ENCODE measurements at regions not wholly inside any gene's neighbourhood (a gene's known extent, or its start where the extent isn't known, plus 50 kb on each side); places are given as distances from the start of the nearest gene placed in this dataset.
A peak's percentile ranks its signal among the peaks of the same experiment; 100 is the strongest.
"Not testable (repeated sequence)": the region's sequence is repeated elsewhere in the genome, so short reads cannot be mapped to it uniquely, and the experiment has no call there.

DNA sequence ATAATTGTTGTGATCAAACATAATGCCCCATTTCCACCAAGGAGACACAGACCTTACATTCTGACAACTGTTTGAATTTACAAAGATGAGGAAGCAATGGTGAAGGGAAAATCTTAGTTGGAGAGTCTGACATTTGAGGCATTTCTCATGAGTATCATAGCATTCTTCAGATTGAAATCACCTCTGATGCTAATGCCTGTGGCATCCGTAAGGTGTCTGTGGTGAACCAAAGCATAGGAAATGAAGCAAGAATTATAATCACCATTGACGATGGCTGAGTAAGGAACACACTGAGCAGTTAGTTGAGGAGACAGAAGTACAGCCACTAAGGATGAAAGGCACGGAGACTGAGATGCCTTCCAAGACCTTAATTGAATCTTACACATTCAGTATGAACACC lies 575.7 kb downstream of the TRIML1 start:
- DNase-seq (ENCODE audit: extremely low read depth, low read depth), result no peak

DNA sequence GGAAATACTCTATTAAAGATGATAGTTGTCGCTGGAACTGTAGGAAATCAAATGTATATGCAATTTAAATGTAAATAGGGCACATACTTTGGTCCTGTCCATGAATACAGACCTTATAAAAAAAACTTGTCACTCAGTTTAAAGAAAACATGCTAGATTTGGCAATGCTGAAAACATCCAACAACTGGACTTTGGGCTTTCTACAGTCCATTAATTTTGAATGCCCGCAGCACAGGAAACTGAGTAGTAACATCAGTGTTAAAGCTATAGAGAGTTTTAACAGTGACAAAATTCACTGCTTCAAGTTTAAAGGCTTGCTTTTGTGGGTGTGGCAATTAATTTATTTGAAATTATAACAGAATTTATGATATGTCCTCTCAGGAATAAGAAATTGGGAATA lies 578.4 kb downstream of the TRIML1 start:
- DNase-seq (ENCODE audit: extremely low read depth, low read depth), result no peak

DNA sequence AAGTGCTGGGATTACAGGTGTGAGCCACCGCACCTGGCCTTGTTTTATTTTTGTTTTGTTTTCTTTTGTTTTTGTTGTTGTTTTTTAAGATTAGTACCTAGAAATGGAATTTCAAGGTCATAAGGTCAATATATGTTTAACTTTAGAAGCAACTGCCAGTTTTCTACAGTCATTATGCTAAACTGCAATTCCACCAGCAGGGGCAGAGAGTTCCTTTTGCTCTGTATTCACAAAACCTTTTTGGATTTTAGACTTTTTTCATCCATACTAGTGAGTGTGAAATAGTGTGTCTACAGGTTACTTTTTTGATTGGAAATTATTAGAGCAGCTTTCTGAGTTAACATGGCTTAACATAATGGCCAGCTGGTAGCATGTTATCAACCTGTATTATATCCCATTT lies 580.6 kb downstream of the TRIML1 start:
- no peak for DNase-seq (ENCODE audit: extremely low read depth, low read depth)

DNA sequence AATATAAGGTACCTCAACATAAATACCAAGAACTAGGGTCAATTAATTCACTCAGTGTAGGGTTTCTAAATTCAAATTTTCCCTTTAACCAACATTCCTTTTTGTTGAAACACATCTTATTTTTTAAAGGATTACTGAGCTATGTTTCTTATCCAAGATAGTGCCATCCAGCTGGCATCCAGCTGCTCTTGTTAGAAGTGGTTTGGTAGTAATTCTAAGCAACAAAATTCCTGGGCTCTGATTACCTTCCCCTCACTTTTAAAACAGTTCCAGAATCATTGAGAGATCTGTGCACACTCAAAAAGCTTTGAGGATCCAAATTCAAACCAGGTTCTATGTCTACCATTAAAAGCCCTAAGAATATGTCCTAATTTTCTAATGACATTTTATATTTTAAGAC lies 583.7 kb downstream of the TRIML1 start:
- no peak for DNase-seq (ENCODE audit: extremely low read depth, low read depth)

DNA sequence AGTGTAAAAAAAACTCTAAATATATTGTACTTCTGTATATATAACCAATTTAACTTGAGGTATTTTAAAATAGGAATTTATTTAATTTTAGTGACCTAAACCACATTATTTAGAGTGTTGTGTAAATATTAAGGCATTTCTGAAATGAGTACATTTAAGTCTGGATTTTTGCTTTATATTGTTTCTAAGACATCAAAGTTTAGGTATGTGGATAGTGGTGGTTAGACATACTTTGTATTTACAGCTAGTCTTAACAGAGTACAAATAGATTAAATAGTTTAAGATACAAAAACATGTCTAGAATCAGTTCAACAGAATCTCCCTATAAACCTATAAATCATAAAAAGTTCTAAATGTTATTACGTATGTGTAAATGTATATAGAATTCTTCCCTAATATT lies 588.5 kb downstream of the TRIML1 start:
- DNase-seq (ENCODE audit: extremely low read depth, low read depth), result no peak

DNA sequence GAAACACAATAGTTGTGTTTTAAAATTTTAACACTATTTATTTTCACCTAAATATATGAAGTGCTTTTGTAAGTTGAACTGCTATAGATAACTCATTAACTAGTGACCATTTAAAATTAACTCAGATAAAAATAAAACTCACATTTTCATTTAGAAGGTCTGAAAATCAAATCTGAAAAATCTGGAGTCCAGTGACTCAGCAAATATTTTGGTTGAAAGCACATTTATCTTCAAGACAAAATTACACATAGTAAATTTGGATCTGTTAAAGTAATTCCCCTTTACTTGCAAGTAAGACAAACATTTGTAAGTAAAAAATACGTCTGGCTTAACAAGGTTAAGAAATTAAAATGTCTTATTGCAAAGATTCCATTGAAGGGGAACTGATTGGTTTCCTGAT lies 589.1 kb downstream of the TRIML1 start:
- DNase-seq (ENCODE audit: extremely low read depth, low read depth), result no peak

DNA sequence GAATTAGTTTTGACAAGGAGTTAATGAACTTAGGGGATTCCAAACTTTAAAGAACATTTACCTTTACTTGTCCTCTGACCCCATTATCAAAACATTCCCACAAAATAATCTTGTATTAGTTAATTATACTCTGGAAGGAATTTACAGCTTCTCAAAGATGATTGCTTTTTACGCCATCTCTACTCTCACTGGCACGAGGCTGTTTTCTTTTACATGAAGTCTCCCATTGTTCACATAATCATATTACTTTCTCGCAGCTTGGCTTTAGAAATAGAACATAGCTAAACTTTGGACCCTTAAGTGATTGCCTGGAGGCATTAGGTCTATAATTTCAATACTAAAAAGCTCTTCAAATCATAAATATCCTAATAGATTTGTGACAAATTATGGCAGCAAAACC lies 592.9 kb downstream of the TRIML1 start:
- no peak for DNase-seq (ENCODE audit: extremely low read depth, low read depth)

DNA sequence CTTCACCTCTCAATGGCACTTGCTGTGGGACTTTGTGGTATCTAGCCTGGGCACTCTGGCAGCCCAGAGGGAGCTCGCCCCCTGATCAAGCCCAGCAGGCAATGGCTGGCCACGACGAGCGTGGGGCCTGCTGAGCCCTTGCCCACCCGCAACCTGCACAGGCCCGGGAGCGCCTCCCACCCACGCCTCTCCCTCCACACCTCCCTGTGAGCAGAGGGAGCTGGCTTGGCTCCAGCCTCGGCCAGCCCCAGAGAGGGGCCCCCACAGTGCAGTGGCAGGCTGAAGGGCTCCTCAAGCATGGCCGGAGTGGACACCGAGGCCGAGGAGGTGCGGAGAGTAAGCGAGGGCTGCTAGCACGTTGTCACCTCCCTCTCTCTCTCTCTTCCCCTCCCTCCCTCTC lies 595.8 kb downstream of the TRIML1 start:
- no peak for DNase-seq (ENCODE audit: extremely low read depth, low read depth)

DNA sequence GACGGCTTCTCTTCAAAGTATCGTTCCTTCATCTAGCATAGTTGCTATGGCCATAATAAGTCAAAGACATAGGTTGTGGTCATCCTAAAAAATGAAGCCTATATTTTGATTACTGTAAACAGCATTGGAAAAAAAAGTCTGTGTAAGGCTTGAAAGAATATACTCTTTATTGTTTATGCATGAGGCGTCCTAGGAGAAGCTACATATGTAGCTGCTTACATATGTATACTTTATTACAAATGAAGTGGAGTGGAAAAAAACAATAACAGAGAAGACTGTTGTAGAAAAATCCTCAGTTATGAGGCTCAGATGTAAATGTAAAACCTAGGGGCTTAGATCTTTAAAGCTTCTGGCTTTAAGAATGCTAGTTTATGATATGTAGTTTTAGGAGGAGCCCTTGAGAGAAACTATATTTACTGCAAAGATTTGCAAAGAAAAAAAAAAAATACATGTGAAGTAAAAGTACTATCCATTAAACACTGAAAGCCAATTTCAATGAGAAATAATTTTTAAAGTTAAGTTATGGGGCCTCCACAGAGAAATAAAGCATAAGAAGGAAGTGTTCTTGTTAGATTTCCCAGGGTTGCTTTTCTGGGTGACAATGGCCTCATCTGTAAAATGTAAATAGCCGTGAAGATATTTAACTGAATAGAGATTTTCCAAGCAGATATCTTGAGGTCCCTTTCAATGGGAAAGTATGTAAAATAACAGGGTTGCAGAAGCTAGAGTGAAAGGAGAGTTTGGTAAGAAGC lies 598.2 kb downstream of the TRIML1 start:
- DNase-seq (ENCODE audit: extremely low read depth, low read depth), result no peak

DNA sequence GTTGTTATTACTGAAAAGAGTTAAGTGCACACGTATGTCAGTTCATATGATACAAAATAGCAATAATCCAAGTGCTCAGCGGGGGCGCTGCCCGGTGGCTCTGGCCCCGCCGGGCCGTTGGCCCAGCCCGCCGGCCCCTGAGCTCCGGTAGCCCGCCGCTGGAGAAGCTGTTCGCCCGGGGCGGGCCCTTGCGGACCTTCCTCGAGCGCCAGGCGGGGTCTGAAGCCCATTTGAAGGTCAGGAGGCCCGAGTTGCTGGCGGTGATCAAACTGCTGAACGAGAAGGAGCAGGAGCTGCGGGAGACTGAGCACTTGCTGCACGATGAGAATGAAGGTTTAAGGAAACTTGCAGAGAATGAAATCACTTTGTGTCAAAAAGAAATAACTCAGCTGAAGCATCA lies 599.0 kb downstream of the TRIML1 start:
- not testable (repeated sequence) for DNase-seq (ENCODE audit: extremely low read depth, low read depth)

DNA sequence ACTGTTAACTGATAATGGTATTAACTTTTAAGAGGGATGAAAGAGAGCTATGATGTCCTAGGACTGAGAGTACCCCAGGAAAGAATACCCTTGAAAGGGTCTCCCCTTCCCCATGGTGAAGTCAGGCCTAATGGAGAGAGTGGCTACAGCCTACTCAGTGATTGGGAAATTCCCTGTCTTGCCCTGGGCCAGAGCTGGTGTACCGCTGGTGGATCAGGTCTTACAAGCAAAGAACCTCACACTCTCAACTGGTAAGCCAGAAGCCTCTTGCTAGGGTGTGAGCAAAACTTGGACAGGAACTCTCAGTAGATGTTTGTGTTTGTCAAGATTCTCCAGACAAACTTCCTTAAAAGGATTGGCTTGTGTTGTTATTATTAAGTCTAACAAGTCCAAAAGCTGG lies 600.9 kb downstream of the TRIML1 start:
- DNase-seq (ENCODE audit: extremely low read depth, low read depth), result not testable (repeated sequence)

DNA sequence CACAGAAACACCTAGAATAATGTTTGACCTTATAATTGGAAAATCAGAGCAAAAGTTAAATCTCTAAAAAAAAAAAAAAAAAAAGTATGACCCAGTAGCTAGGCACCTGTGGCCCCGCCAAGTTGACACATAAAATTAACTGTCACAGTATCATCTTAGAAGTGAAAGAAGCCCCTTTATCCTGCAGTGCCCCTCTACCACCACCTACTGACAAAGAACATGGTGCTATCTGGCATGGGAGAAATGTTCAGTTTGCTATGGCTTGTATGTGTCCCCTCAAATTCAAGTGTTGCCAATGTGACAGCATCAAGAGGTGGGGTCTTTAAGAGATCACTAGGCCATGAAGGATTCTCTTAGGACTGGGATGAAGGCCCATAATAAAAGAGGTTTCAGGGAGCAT lies 601.5 kb downstream of the TRIML1 start:
- DNase-seq (ENCODE audit: extremely low read depth, low read depth), result not testable (repeated sequence)

DNA sequence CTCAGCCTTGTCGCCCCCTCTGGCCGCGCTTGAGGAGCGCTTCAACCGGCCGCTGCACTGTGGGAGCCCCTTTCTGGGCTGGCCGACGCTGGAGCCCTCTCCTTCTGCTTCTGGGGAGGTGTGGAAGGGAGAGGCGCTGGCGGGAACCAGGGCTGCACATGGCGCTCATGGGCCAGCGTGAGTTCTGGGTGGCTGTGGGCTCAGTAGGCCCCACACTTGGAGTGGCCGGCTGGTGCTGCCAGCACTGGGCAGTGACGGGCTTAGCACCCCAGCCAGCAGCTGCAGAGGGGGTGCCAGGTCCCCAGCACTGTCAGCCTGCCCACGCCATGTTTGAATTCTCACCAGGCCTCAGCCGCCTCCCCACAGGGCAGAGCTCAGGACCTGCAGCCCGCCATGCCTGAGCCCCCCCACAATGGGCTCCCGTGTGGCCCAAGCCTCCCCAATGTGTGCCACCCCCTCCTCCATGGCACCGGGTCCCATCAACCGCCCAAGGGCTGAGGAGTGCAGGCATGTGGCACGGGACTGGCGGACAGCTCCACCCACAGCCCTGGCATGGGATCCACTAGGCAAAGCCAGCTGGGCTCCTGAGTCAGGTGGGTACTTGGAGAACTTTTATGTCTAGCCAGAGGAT lies 615.2 kb downstream of the TRIML1 start:
- DNase-seq (ENCODE audit: extremely low read depth, low read depth), result no peak

DNA sequence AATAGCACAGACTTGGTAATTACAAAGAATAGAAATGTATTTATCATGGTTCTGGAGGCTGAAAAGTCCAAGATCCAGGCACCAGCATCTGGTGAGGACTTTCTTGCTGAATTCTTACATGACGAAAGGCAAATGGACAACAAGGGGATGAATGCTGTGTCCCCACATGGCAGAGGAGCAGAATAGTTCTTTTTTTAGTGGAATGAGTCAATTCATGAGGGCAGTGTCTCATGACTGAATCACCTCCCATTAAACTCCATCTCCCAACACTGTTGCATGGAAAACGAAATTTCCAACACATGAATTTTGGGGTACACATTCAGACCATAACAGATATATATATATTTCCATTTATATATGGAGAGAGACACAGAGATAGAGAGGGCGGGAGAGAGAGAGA lies 628.3 kb downstream of the TRIML1 start:
- DNase-seq (ENCODE audit: extremely low read depth, low read depth), result no peak

DNA sequence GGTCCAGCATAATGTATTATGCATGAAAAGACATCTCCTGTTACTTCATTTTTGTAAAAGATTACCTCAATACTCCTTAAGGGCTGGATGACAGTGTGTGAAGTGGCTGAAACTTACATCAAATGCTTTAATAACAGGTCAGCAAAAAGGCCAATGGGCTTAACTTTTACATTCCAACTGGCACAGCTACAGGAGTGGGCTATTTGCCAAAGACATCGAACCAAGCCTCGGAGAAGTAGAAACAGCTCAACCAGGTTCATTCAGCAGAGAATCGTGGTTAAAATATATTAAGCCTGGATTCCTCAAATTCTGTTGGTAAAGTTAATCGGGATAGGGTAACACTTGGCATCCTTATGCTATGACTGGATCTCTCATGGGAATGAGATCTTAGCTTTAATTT lies 639.7 kb downstream of the TRIML1 start:
- no peak for DNase-seq (ENCODE audit: extremely low read depth, low read depth)

DNA sequence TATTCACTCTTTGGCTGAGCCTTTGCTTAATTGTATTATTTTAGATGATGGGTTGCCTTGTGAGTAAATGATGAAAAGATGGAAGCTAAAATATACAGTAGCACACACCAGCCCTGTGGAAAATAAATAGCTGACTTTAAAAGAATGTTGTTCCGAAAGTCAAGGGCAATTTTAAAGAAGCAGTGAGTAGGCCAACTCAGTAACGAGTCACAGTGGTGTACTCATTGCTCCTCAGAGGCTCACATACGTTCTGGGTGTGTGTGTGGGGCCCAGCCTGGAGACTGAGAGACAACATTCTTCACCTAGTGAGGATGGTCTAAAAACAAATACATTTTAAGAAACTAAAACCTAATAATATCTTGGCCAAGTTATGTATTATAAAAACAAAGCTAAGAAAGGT lies 640.3 kb downstream of the TRIML1 start:
- no peak for DNase-seq (ENCODE audit: extremely low read depth, low read depth)

DNA sequence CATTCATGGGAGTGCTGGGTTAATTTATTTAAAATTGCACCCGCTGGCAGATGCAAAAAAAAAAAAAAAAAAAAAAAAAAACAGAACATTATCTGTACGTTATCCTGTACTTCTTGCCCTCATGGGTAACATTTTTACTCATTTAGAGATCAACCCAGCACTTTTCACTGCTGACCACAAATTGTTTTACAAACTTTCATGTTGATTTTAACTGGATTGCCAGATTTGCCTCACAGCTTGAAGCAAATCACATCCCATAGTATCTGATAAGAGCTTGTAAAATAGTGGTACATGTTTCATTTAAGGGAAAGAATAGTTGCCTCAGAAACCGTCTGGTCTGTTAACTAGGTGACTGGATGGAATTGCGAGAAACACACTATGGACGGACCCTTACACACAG lies 640.8 kb downstream of the TRIML1 start:
- no peak for DNase-seq (ENCODE audit: extremely low read depth, low read depth)

DNA sequence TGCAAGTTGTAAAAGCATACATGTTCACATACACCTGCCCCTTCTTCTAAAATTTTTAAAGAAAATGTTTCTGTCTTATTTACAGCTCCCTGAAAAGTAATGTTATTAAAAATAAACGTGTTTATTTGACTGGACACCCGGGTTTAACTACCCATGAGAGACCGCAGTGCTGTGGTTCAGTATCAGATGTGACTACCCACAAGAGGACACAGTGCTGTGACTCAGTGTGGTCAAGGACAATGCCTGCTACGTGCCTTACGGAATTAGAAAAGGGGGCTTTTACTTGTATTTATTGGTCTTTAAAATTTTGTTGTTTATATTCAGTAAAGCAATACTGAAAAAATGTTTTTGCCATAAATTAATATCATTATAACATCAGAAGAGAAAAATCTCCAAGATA lies 641.4 kb downstream of the TRIML1 start:
- DNase-seq (ENCODE audit: extremely low read depth, low read depth), result no peak

DNA sequence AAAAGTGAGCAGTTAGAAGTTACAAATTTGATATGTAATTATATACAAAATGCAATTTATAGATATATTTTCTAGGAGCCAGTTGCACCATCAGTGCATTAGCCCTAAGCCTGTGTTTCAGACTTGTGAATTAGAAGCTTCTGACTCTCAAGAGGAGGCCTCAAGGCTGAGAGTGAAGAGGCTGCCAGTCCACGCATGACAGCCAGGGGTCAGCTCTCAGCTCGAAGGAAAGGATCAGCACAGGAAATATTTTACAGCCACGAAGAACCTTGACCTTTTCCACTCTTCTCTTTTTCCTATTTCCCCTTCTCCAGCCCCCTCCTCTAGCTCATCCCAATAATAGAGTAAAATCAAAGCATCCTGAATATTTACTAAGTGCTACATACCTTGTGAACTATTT lies 642.4 kb downstream of the TRIML1 start:
- DNase-seq (ENCODE audit: extremely low read depth, low read depth), result peak; percentile 7

DNA sequence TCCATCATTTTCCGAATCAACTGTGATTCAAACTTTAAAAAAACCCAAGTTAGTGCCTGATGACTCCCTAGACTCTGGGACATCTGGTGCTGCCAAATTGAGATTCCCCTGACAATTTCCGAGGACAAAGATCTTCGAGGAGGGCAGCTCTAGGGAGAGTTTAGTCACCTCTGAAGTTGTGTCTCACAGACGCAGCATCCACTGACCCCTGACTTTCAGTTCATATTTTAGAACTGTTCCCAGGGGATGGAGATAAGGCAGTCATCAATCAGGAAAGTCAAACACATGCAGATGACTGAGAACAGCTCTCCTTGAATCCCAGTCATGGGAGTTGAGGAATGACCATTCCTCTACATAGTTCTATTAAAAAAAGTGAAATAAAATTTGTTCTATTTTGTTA lies 643.9 kb downstream of the TRIML1 start:
- no peak for DNase-seq (ENCODE audit: extremely low read depth, low read depth)

DNA sequence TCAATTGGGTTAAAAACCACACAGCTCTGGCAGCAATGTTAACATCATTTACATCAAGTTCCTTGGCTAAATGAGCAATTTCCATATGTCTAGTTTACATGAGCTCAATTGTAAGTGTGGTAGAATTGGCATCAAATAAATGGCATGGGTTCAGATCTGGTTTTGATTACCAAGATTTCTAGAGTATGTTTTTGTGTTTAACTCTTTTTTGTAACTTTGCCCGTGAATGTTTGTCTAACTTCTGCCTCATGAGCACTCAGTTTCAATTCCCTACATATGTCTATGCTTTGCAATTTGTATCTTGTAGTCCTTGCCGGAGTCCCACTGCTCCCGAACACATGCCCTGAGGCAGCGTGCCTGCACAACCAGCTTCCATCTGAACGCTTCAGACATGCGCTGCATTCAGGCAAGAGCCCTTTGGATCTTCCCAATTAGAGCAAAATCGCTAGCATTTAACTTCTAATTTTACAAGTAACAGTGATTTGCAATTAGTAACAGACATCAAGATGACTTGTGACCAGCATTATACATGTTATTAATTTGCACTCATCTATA lies 644.4 kb downstream of the TRIML1 start:
- no peak for DNase-seq (ENCODE audit: extremely low read depth, low read depth)

DNA sequence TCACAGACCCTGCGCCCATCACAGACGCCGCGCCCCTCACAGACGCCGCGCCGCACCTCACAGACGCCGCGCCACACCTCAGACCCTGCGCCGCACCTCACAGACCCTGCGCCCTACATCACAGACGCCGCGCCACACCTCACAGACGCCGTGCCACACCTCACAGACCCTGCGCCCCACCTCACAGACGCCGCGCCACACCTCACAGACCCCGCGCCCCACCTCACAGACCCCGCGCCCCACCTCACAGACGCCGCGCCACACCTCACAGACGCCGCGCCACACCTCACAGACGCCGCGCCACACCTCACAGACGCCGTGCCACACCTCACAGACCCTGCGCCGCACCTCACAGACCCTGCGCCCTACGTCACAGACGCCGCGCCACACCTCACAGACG lies 657.4 kb downstream of the TRIML1 start:
- DNase-seq (ENCODE audit: extremely low read depth, low read depth), result not testable (repeated sequence)

Measured in NCI-H460 (cell line).